ENCODE measurements at regions not wholly inside any gene's neighbourhood (a gene's known extent, or its start where the extent isn't known, plus 50 kb on each side); places are given as distances from the start of the nearest gene placed in this dataset.

GRCh38 chr7:153446490-153446889, 605.7 kb upstream of the DPP6 start:
- TF ChIP-seq CEBPB (IDR thresholded peaks at IDR 0.05) (no peak), TCF12 (IDR thresholded peaks at IDR 0.05; ENCODE audit: low read depth) (no peak), RAD21 (IDR thresholded peaks at IDR 0.05; ENCODE audit: low read depth) (no peak), ZBTB7A (IDR thresholded peaks at IDR 0.05; ENCODE audit: low read depth) (no peak), EGR1 (IDR thresholded peaks at IDR 0.05) (no peak), CREB1 (IDR thresholded peaks at IDR 0.05; ENCODE audit: low read depth) (no peak), TAF1 (IDR thresholded peaks at IDR 0.05; ENCODE audit: low read depth) (no peak), FOXM1 (IDR thresholded peaks at IDR 0.05; ENCODE audit: borderline replicate concordance, low read depth) (no peak), YY1 (IDR thresholded peaks at IDR 0.05; ENCODE audit: low read depth) (no peak), NFIC (IDR thresholded peaks at IDR 0.05) (no peak), EP300 (IDR thresholded peaks at IDR 0.05; ENCODE audit: borderline replicate concordance) (no peak), TEAD4 (IDR thresholded peaks at IDR 0.05) (no peak)
- TF ChIP-seq, protein P1, sequence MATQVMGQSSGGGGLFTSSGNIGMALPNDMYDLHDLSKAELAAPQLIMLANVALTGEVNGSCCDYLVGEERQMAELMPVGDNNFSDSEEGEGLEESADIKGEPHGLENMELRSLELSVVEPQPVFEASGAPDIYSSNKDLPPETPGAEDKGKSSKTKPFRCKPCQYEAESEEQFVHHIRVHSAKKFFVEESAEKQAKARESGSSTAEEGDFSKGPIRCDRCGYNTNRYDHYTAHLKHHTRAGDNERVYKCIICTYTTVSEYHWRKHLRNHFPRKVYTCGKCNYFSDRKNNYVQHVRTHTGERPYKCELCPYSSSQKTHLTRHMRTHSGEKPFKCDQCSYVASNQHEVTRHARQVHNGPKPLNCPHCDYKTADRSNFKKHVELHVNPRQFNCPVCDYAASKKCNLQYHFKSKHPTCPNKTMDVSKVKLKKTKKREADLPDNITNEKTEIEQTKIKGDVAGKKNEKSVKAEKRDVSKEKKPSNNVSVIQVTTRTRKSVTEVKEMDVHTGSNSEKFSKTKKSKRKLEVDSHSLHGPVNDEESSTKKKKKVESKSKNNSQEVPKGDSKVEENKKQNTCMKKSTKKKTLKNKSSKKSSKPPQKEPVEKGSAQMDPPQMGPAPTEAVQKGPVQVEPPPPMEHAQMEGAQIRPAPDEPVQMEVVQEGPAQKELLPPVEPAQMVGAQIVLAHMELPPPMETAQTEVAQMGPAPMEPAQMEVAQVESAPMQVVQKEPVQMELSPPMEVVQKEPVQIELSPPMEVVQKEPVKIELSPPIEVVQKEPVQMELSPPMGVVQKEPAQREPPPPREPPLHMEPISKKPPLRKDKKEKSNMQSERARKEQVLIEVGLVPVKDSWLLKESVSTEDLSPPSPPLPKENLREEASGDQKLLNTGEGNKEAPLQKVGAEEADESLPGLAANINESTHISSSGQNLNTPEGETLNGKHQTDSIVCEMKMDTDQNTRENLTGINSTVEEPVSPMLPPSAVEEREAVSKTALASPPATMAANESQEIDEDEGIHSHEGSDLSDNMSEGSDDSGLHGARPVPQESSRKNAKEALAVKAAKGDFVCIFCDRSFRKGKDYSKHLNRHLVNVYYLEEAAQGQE (IDR thresholded peaks at IDR 0.05; ENCODE audit: low read depth), result no peak
- TF ChIP-seq, protein P2, sequence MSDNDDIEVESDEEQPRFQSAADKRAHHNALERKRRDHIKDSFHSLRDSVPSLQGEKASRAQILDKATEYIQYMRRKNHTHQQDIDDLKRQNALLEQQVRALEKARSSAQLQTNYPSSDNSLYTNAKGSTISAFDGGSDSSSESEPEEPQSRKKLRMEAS (IDR thresholded peaks at IDR 0.05), result no peak
- TF ChIP-seq, protein P3, sequence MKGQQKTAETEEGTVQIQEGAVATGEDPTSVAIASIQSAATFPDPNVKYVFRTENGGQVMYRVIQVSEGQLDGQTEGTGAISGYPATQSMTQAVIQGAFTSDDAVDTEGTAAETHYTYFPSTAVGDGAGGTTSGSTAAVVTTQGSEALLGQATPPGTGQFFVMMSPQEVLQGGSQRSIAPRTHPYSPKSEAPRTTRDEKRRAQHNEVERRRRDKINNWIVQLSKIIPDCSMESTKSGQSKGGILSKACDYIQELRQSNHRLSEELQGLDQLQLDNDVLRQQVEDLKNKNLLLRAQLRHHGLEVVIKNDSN (IDR thresholded peaks at IDR 0.05), result no peak

GRCh38 chr7:153447011-153447410, 605.2 kb upstream of the DPP6 start:
- TF ChIP-seq FOXM1 (IDR thresholded peaks at IDR 0.05; ENCODE audit: borderline replicate concordance, low read depth) (no peak), TAF1 (IDR thresholded peaks at IDR 0.05; ENCODE audit: low read depth) (no peak), TEAD4 (IDR thresholded peaks at IDR 0.05) (no peak), ZBTB7A (IDR thresholded peaks at IDR 0.05; ENCODE audit: low read depth) (no peak), CREB1 (IDR thresholded peaks at IDR 0.05; ENCODE audit: low read depth) (no peak), YY1 (IDR thresholded peaks at IDR 0.05; ENCODE audit: low read depth) (no peak), EGR1 (IDR thresholded peaks at IDR 0.05) (no peak), RAD21 (IDR thresholded peaks at IDR 0.05; ENCODE audit: low read depth) (no peak), EP300 (IDR thresholded peaks at IDR 0.05; ENCODE audit: borderline replicate concordance) (no peak), CEBPB (IDR thresholded peaks at IDR 0.05) (no peak), TCF12 (IDR thresholded peaks at IDR 0.05; ENCODE audit: low read depth) (no peak), NFIC (IDR thresholded peaks at IDR 0.05) (no peak)
- TF ChIP-seq, protein P2 (IDR thresholded peaks at IDR 0.05), result no peak
- TF ChIP-seq, protein P3 (IDR thresholded peaks at IDR 0.05), result no peak
- TF ChIP-seq, protein P1 (IDR thresholded peaks at IDR 0.05; ENCODE audit: low read depth), result no peak

DNA sequence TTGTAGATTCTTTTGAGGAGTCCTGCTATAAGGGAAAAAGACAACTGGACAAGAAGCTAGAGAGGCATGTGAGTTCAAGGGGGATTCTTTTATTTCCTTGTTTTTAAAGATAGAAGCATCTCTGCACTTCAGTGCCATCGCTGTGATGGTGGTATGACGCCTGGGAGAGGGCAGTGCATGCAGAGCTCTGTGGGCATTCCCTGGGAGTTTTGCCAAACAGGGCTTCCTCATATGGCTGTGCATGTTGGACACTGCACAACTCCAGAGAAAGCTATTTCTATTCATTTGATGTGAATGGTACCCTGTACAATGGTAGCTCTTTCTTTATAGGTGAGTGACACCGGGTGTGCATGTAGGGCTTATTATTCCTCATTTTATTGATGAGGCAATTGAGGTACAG, 599.5 kb upstream of the DPP6 start:
- TF ChIP-seq FOXM1 (IDR thresholded peaks at IDR 0.05; ENCODE audit: borderline replicate concordance, low read depth) (no peak), EP300 (IDR thresholded peaks at IDR 0.05; ENCODE audit: borderline replicate concordance) (no peak), CEBPB (IDR thresholded peaks at IDR 0.05) (no peak), NFIC (IDR thresholded peaks at IDR 0.05) (no peak), RAD21 (IDR thresholded peaks at IDR 0.05; ENCODE audit: low read depth) (no peak), YY1 (IDR thresholded peaks at IDR 0.05; ENCODE audit: low read depth) (no peak), TEAD4 (IDR thresholded peaks at IDR 0.05) (no peak), ZBTB7A (IDR thresholded peaks at IDR 0.05; ENCODE audit: low read depth) (no peak), CREB1 (IDR thresholded peaks at IDR 0.05; ENCODE audit: low read depth) (no peak), TAF1 (IDR thresholded peaks at IDR 0.05; ENCODE audit: low read depth) (no peak)
- TF ChIP-seq, protein P2 (IDR thresholded peaks at IDR 0.05), result no peak
- TF ChIP-seq, protein P3 (IDR thresholded peaks at IDR 0.05), result no peak

DNA sequence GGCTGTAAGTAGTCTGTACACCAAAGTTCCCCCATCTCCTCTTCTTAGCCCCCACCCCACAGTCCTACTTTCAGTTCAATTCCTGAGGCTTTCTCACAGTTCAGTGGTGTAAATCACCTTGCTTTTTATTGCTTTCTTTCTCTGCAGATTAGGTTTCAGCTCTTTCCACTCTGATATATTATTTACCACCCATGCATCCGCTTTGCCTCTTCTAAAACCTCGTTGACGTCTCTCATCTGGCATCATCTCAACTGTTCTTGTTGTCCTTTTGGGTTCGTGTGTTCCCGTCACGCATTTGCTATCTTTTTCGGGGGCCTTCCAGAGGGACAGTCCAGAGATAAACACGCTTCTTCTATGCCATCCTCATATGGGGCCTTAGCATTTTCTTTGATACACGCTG, 597.9 kb upstream of the DPP6 start:
- no peak for TF ChIP-seq CEBPB (IDR thresholded peaks at IDR 0.05)
- TF ChIP-seq, protein P2 (IDR thresholded peaks at IDR 0.05), result no peak
- no peak for TF ChIP-seq TCF12 (IDR thresholded peaks at IDR 0.05; ENCODE audit: low read depth)
- no peak for TF ChIP-seq EP300 (IDR thresholded peaks at IDR 0.05; ENCODE audit: borderline replicate concordance)
- TF ChIP-seq TEAD4 (IDR thresholded peaks at IDR 0.05), result no peak
- TF ChIP-seq YY1 (IDR thresholded peaks at IDR 0.05; ENCODE audit: low read depth), result no peak
- TF ChIP-seq TAF1 (IDR thresholded peaks at IDR 0.05; ENCODE audit: low read depth), result no peak
- no peak for TF ChIP-seq ZBTB7A (IDR thresholded peaks at IDR 0.05; ENCODE audit: low read depth)
- TF ChIP-seq FOXM1 (IDR thresholded peaks at IDR 0.05; ENCODE audit: borderline replicate concordance, low read depth), result no peak
- TF ChIP-seq, protein P3 (IDR thresholded peaks at IDR 0.05), result no peak
- no peak for TF ChIP-seq EGR1 (IDR thresholded peaks at IDR 0.05)
- TF ChIP-seq, protein P1 (IDR thresholded peaks at IDR 0.05; ENCODE audit: low read depth), result no peak
- no peak for TF ChIP-seq CREB1 (IDR thresholded peaks at IDR 0.05; ENCODE audit: low read depth)
- no peak for TF ChIP-seq RAD21 (IDR thresholded peaks at IDR 0.05; ENCODE audit: low read depth)
- no peak for TF ChIP-seq NFIC (IDR thresholded peaks at IDR 0.05)
